ENCODE measurements at regions not wholly inside any gene's neighbourhood (a gene's known extent, or its start where the extent isn't known, plus 50 kb on each side); places are given as distances from the start of the nearest gene placed in this dataset.

GRCh38 chr12:77488041-77488620 is 342.6 kb upstream of the NAV3 start:
- WGBS (ENCODE audit: extremely low coverage, insufficient read length, low lambda C conversion rate) = no CpG with 5 or more reads among the region's 2 CpGs
- Mint-ChIP-seq H3K4me3 (no peak overlapping the region), H3K36me3 (ENCODE audit: insufficient read depth in 1 of 3, low read depth in 3 of 3) (peaks cover 2 to 15% (median 6%) of the 10 kb centered on the region in 3 experiments; a peak in 6 of 7 replicates), H3K4me1 (peaks cover 19 to 27% of the 10 kb centered on the region in 2 experiments), H3K27me3 (ENCODE audit: low read depth) (no peaks in the 10 kb centered on the region), H3K27ac (no peak overlapping the region; a peak in 1 of 7 replicates), H3K9me3 (peaks cover 7 to 9% of the 10 kb centered on the region in 2 experiments; a peak in 4 of 5 replicates)
- Histone ChIP-seq H3K14ac (ENCODE audit: insufficient read depth, low read length) (no peak overlapping the region), H4K8ac (replicated peaks; ENCODE audit: insufficient read length, low read depth, low read length) (no peak overlapping the region), H2AK5ac (ENCODE audit: insufficient read length, low read length) (no peak overlapping the region), H3K23ac (ENCODE audit: insufficient read length, low read depth, low read length) (no peak overlapping the region), H4K91ac (ENCODE audit: insufficient read length, low read depth, low read length) (no peak overlapping the region), H3K4me1 (ENCODE audit: insufficient read depth, low read length) (no peaks in the 10 kb centered on the region; the same call in 1 of the 2 replicates), H4K5ac (ENCODE audit: insufficient read length, low read depth, low read length) (no peak overlapping the region), H3K9ac (ENCODE audit: extremely low read depth, insufficient read length, low read length) (no peak overlapping the region), H2BK120ac (ENCODE audit: low read depth, low read length, poor library complexity, severe bottlenecking) (no peak overlapping the region), H2BK15ac (ENCODE audit: low read depth, low read length) (no peak overlapping the region), H2AFZ (ENCODE audit: low read length) (no peak overlapping the region), H3K9me3 (ENCODE audit: control insufficient read depth, low read depth, low read length) (no peaks in the 10 kb centered on the region), H2BK20ac (ENCODE audit: low read depth, low read length, poor library complexity, severe bottlenecking) (no peak overlapping the region), H3K23me2 (ENCODE audit: insufficient read length, low read depth, low read length, poor library complexity, severe bottlenecking) (no peaks in the 10 kb centered on the region), H3K18ac (ENCODE audit: insufficient read length, low read depth, low read length) (no peak overlapping the region), H3K79me1 (ENCODE audit: insufficient read depth, low read depth, low read length, poor library complexity, severe bottlenecking) (no peaks in the 10 kb centered on the region), H3K27me3 (ENCODE audit: insufficient read depth, low read length) (no peaks in the 10 kb centered on the region), H2BK12ac (ENCODE audit: insufficient read length, low read depth, low read length) (no peak overlapping the region), H3K56ac (ENCODE audit: insufficient read length, low read depth, low read length) (no peak overlapping the region), H3K4me2 (ENCODE audit: insufficient read depth, insufficient read length, low read length) (no peak overlapping the region), H4K20me1 (ENCODE audit: control insufficient read depth, insufficient read depth, insufficient read length) (no peaks in the 10 kb centered on the region), H3K27ac (ENCODE audit: insufficient read length, low read depth, low read length) (no peak overlapping the region), H2BK5ac (ENCODE audit: insufficient read length, low read length) (no peak overlapping the region), H3K4ac (ENCODE audit: low read depth, low read length) (no peak overlapping the region), H3K79me2 (ENCODE audit: insufficient read depth, low read length) (no peaks in the 10 kb centered on the region), H3T11ph (ENCODE audit: low read length) (no peak overlapping the region)
- no peak for DNase-seq
- no peak for TF ChIP-seq CTCF (conservative IDR thresholded peaks at IDR 0.05)
